ENCODE measurements at regions not wholly inside any gene's neighbourhood (a gene's known extent, or its start where the extent isn't known, plus 50 kb on each side); places are given as distances from the start of the nearest gene placed in this dataset.

DNA sequence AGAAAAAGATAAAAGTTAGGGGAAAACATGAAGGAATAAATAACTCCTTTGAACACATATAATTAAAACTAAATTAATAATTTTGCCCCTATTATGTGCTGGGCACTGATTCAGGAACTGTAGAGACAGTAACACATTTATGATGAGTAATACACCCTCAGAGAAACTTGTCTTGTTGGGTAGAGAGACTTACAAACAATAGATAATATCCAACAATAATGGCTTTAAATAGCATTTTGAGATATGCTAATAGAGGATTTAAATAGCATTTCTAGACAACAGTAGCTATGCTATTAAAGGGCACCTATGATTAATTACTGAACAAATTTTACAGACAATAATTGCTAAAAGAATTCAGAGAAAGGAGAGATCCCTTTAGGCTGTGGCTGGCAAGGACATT, 455.5 kb downstream of the NUF2 start:
- FAIRE-seq: no peak
- TF ChIP-seq POLR2A (IDR thresholded peaks at IDR 0.05; ENCODE audit: low read depth, low read length): no peak
- no peak for DNase-seq (ENCODE audit: insufficient read length, low spot score)

DNA sequence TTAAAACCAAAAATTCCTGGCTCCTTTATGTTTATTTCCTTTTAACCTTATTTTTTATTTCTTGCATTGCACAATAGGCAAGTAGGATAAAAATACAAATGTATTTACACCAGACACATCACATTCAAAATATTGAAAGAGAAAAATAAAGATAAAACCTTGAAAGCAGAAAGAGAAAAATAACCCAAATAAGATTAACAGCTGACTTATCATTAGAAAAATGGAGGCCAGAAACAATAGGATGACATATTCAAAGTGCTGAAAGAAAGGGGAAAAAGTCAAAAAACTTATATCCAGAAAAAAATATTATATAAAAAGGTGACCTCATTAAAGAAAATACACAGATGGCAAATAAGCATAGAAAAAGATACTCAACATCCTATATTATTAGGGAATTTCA, 459.4 kb downstream of the NUF2 start:
- no peak for TF ChIP-seq POLR2A (IDR thresholded peaks at IDR 0.05; ENCODE audit: low read depth, low read length)
- FAIRE-seq: no peak
- no peak for DNase-seq (ENCODE audit: insufficient read length, low spot score)

DNA sequence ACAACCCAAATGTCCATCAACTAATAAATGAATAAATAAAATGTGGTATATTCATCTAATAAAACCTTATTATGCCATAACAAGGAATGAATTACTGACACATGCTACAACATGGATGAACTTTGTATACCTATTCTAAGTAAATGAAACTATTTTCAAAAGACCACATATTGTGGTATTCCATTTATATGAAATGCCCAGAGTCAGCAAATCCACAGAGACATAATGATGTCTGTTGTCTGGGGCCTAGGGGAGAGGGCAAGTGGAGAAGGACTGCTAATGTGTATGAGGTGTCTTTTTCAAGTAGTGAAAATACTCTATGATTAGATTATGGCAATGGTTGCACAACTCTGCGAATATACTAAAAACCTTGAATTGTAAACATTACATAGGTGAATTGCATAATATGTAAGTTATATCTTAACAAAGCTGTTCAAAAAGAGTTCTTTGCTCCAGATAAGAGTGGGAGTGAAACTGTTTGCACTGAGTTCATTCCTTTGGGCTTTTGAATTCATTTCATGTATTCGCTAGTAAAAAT, 464.2 kb downstream of the NUF2 start:
- DNase-seq (ENCODE audit: insufficient read length, low spot score): no peak
- no peak for TF ChIP-seq POLR2A (IDR thresholded peaks at IDR 0.05; ENCODE audit: low read depth, low read length)
- no peak for FAIRE-seq

DNA sequence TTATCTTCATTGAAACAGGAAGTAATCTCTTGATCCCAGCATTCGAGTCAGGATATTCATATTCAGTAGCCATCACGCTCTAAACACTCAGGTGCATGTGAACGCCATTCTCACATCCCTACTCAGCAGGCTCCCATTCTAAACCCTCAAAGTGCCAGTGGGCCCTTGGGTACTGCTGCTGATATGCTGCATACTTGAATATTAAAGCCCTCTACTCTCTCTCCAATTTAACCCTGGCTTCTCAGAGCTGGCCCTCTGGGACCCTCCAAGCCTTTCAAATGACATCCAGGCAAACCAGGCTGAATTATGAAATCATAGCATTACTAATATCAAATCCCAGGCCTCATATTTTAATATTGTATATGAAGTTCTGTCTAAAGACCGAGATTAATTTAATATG, 468.2 kb downstream of the NUF2 start:
- DNase-seq (ENCODE audit: insufficient read length, low spot score) (no peak), FAIRE-seq (no peak)
- no peak for TF ChIP-seq POLR2A (IDR thresholded peaks at IDR 0.05; ENCODE audit: low read depth, low read length)

DNA sequence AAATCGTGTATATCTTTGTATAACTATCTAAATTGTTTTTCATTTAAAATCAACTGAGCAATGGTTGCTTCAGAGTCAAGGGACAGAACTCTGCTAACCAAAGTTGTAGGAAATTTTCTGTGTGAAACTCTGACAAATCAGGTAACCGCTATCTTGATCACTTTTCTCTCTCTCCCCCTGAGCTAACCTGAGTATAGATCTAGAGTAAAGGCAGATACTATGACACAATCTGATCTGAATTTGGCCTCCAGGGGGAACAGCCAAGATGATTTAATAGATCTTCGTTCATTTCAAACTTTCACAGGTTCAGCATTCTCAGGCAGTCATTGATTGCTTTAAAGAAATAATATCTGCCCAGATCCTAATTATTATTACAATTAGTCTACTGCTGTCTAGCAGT, 472.8 kb downstream of the NUF2 start:
- no peak for TF ChIP-seq POLR2A (IDR thresholded peaks at IDR 0.05; ENCODE audit: low read depth, low read length)
- FAIRE-seq: no peak
- no peak for DNase-seq (ENCODE audit: insufficient read length, low spot score)

DNA sequence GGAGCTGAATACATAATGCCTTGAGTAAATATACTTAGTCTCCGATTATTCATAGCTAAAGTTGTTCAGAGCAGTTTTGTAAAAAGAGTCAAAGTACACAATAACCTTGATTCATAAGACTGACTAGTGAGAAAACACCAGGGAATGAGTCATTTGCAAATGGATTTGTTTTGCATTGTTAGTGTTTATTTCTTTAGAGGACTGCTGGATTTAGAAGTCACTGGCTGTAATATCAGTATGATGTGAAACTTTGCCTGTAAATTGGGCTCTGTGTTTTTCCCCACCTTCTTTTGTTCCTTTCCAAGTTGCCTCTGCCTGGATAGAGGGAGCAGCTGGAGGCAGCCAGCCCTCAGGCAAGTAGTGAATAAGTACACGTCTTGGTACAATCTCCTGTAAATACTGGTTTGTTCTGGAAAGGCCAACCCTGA, 474.7 kb downstream of the NUF2 start:
- TF ChIP-seq POLR2A (IDR thresholded peaks at IDR 0.05; ENCODE audit: low read depth, low read length): no peak
- FAIRE-seq (no peak), DNase-seq (ENCODE audit: insufficient read length, low spot score) (no peak)

DNA sequence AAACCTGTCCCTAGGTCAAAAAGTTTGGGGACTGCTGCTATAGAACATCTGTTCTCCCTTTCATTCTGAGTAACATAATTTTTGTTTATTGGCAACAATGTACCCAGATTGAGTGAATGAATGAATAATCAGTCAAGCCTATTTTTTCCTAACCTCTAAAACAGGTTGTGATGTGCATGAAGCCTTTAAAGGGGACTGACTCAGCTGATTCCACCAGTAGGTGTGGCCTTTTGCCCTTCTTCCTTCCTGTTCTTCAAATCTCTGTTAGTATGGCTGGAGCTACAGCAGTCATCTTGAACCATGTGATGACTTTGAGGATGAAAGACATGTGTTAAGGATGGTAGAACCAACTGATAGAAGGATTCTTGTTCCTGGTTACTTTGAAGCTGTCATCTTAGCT, 476.1 kb downstream of the NUF2 start:
- FAIRE-seq (no peak), DNase-seq (ENCODE audit: insufficient read length, low spot score) (no peak)
- TF ChIP-seq POLR2A (IDR thresholded peaks at IDR 0.05; ENCODE audit: low read depth, low read length): no peak

DNA sequence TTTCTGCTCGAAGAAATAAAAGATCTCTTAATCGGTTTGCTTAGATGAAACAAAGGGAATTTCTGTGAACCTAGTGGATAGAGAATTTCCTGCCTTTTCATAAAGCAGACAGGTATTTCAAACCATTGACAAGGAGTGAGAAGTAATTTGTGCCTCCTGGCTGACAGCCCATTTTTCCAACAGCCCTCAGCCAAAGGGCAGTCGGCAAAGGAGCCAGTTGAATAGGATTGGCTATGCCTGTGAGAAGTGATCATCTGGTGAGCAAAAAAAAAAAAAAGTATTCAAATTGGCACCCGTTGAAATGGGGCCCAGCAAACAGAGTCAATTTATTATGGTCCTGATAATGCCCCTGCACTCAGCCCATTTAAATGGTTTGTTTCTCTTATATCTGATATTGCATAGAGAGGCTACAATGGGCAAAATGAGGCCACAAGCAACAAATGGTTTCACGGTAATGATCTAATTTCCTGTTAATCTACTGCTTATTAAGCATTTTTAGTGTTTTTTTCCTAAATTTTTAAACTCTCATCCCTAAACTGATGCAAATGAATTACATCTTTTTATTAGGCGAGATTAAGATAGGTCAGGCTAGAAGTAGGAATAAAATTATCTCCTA, 477.5 kb downstream of the NUF2 start:
- FAIRE-seq: no peak
- no peak for TF ChIP-seq POLR2A (IDR thresholded peaks at IDR 0.05; ENCODE audit: low read depth, low read length)
- DNase-seq (ENCODE audit: insufficient read length, low spot score): no peak

DNA sequence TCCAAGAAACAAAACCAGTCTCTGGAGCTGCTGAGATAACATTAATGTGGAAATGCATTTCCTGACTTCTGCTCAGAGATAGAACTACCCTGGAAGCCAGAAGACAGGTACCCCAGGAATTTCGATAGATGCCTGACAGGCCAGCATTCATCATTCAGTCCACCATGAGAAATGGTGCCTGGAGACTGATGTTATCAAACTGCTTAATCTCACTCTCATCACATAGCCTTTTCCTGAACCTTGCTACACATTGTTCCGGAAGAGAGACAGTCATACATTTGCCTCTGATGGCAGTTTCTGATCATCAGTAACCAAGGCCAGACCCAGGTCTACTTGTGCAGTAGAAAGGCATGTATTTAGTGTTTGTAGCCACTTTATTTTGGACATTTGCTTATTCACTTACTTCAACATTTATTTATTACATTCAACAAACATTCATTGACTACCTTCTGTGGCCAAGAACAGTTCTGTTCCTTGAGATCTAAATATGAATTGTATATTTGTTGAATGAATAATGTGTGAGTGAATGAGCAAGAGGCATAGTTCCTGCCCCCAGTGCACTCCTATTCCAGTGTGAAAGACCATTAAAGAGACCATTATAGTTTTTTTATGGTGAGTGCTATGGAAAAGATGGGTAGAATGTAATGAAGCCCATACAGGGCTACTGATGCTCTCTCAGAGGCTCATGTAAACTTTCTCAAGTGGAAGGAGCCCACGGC, 485.7 kb downstream of the NUF2 start:
- FAIRE-seq: no peak

DNA sequence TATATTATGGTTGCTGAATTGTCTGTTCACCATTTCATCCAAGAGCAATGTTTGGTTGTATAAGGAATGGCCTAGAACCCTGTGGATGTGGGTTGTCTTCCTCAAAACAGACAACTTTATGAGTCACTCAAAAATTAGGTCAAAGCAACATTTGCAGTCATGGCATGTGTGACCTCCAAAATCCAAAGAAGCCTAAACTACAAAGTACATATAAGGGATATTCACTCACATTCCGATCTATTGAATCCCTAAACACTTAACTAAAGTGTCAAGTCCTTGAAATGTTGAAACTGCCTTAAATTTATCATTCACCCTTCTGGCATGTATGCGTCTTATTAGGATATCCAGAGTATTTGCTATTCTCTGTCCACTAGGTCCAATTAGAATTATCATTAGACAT, 491.5 kb downstream of the NUF2 start:
- DNase-seq (ENCODE audit: insufficient read length, low spot score) (no peak), FAIRE-seq (no peak)
- TF ChIP-seq POLR2A (IDR thresholded peaks at IDR 0.05; ENCODE audit: low read depth, low read length): no peak

More for the DNA sequence above, 485.7 kb downstream of the NUF2 start:
- DNase-seq (ENCODE audit: insufficient read length, low spot score): no peak
- no peak for TF ChIP-seq POLR2A (IDR thresholded peaks at IDR 0.05; ENCODE audit: low read depth, low read length)

DNA sequence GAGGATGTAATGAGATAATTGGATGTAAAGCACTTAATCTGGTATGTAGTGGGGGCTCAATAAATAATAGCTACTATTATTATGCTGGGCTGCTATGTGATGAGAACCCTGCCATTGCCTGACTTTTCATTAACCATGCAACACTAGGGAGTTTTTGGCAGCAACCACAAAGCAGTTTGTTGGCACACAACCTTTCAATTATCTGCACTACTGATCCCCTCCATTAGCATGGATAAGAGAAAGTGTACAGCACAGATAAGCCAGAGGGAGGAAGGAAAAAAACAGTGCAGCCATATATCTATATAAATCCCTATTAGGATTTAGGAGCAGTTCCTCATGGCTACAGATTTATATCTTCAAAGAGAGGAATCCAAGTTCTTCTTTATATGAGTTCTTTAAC, 498.5 kb downstream of the NUF2 start:
- no peak for DNase-seq (ENCODE audit: insufficient read length, low spot score)
- no peak for FAIRE-seq
- no peak for TF ChIP-seq POLR2A (IDR thresholded peaks at IDR 0.05; ENCODE audit: low read depth, low read length)

DNA sequence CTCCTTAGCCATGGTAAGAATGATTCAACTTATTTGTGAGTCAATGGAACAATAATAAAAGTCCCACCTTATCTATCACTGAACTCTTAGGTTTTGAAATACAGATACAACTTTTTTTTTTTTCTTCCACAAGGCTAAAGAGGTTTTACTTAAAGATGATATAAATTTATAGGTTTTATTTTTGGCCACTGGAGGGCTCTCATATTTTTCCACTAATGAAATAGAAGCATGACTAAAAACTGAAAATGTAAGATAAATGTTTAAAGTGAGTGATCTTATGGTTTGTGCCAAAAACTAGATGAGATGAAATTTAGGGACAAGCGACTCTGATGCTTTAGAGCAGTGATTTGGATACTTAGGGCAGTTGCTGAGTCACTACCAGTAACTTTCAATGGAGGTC, 499.0 kb downstream of the NUF2 start:
- DNase-seq (ENCODE audit: insufficient read length, low spot score) (no peak), FAIRE-seq (no peak)
- no peak for TF ChIP-seq POLR2A (IDR thresholded peaks at IDR 0.05; ENCODE audit: low read depth, low read length)

DNA sequence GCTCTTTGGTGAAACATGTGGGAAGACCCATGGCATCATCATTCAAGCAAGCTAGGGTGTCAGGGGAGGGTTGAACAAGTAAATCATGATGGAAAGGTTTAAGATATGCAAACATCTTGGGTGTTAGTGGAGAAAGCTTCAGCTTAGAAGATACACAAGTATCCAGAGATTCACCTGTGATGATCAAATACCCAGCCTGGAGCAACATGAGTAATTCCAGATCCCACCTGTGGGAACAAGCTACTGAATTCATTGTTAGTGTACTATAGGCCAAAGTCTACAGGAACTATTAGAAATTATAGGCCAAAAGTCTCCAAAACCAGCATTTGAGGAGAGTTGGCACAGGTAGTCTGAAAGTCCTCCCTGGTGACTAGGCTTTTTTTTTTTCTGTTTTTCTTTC, 499.9 kb downstream of the NUF2 start:
- no peak for TF ChIP-seq POLR2A (IDR thresholded peaks at IDR 0.05; ENCODE audit: low read depth, low read length)
- DNase-seq (ENCODE audit: insufficient read length, low spot score): no peak
- no peak for FAIRE-seq

DNA sequence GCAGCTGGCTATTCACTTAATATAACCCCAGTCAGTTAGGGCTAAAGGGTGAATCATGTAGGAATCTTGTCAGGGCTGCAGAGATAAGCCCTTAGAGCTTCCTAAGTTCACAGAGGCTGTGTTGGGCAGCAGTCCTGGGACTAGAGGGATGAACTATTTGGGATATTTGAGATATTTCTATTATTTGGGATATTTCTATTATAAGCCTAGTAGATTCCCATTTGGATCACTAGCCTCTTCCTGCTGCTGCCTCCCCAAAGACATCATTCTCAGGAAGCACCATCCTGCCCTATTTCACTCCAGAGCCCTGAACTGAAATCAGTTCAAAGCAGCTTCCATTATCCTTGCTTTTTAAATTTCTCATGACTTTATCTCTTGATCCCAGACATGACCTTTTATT, 501.3 kb downstream of the NUF2 start:
- no peak for TF ChIP-seq POLR2A (IDR thresholded peaks at IDR 0.05; ENCODE audit: low read depth, low read length)
- FAIRE-seq: no peak
- DNase-seq (ENCODE audit: insufficient read length, low spot score): no peak

DNA sequence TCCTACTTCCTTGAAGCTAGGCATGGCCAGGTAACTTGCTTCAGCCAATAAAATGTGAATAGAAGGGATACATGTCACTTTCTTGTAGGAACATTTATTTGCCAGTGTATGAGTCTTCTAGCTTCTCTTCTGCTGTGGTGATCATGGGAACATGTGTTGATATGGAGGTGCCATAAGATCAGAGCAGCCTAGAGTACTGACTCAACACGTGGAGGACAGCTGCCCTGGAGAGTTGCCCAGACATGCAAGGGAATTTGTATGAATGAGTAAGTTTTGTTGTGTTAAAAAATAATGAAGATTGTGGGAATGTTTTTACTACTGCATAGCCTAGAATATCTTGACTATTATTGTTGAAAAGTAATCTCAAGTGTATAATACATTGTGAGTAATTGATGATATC, 502.3 kb downstream of the NUF2 start:
- FAIRE-seq: no peak
- TF ChIP-seq POLR2A (IDR thresholded peaks at IDR 0.05; ENCODE audit: low read depth, low read length): no peak
- no peak for DNase-seq (ENCODE audit: insufficient read length, low spot score)

All from H54 (cell line).